Stimulated activated CD4-positive, alpha-beta T cell treated with anti-CD3 and anti-CD28 coated beads, Interleukin-1b, Interleukin-23, amount 100 ng/mL, for 1 hour (primary cell): ENCODE measurements at regions not wholly inside any gene's neighbourhood (a gene's known extent, or its start where the extent isn't known, plus 50 kb on each side); places are given as distances from the start of the nearest gene placed in this dataset.
"Not testable (repeated sequence)": the region's sequence is repeated elsewhere in the genome, so short reads cannot be mapped to it uniquely, and the experiment has no call there.

Experiments
- DNase-seq, 2 donors: peaks; one replicate each; pipeline ENCODE4 v3.0.0-alpha.2; 2020; ENCODE audit warnings: low read depth in 2 of 2

- DNase-seq: no peak
These were observed 474.2 kb upstream of the SLC10A2 start for GRCh38 chr13:103540382-103540765.

DNA sequence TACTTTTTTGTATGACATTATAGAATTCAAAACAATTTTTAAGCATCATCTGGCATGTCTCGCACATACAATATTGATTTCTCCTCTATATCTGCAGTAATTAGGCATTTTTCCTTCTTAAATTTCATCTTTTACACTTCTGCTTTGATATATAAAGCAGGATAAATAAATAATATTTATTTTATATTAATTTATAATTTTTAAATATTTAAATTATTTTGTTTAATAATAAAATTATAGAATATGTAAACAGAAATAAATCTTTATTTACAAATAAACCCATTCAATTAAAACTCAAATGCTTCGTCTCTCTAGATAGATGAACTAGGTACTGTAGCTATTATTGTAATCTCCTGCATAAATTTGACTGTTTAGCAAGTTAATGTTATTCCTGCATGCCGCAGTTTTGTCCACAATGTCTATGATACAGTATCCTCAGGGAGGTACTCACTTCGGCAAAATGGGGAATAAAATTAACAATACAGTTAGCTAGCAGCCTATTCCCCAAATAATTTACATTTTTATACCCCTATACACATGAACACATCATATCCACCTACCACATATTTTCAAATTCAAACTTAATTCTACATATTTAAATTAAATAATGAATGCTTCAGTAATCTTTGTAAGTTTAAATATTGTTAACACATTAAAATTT is 473.6 kb upstream of the SLC10A2 start:
- DNase-seq: no peak

DNA sequence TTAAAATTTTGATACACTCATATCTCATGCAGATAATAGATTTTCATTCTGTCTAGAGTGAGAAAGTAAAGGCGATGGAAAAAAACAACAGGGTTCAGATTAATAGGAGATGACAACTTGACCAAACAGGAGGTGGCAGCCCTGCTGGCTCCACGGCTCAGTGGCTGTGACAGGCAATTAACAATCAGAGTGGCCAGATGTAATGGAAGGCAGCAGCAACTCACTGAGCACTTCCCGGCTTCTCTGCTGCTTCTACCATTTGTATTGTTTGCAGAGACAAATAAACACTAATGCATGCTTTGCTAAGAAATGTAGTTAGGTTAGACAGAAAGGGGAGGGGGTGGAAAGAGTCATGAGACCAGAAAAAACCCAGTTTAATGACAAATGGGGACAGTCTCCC is 473.0 kb upstream of the SLC10A2 start:
- DNase-seq: no peak

GRCh38 chr13:103537616-103538015 is 471.4 kb upstream of the SLC10A2 start:
- DNase-seq: no peak

DNA sequence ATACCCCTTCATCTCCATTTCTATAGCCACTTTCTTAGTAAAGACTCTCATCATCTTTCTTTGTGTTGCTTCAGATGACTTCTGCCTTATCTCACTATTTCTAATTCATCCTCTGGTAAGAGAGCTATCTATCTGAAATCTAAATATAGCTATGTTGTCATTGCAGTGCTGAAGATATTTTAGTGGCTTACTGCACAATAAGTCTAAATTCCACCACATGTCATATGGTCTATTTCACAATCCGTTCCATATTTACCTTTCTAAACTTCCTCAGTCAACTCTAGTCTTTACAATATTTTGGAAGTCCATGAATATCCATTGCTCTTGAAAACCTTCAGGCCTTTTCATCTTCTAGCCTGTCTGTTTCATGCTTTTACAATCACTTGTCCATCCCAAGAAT is 465.1 kb upstream of the SLC10A2 start:
- no peak for DNase-seq

- DNase-seq: no peak
These were observed 462.2 kb upstream of the SLC10A2 start for GRCh38 chr13:103528437-103528836.

GRCh38 chr13:103525530-103525929 is 459.3 kb upstream of the SLC10A2 start:
- DNase-seq: no peak

GRCh38 chr13:103523858-103524257 is 457.6 kb upstream of the SLC10A2 start:
- DNase-seq: no peak

DNA sequence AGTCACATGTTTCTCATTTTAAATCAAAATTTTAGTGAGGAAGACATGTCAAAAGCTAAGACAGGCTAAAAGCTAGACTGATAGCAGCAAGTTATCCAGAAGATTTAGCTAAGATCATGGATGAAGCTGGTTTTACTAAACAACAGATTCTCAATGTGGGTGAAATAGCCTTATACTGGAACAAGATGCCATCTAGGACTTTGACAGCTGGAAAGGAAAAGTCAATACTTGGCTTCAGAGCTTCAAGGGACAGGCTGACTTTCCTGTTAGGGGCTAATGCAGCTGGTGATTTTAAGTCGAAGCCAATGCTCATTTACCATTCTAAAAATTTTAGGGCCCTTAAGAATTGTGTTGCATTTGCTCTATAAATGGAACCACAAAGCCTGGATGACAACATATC is 455.3 kb upstream of the SLC10A2 start:
- DNase-seq: no peak

- no peak for DNase-seq
These were observed 451.5 kb upstream of the SLC10A2 start for GRCh38 chr13:103517768-103518102.

GRCh38 chr13:103517066-103517767 is 451.0 kb upstream of the SLC10A2 start:
- DNase-seq: no peak

- DNase-seq: no peak
These were observed 450.0 kb upstream of the SLC10A2 start for GRCh38 chr13:103516015-103516795.

DNA sequence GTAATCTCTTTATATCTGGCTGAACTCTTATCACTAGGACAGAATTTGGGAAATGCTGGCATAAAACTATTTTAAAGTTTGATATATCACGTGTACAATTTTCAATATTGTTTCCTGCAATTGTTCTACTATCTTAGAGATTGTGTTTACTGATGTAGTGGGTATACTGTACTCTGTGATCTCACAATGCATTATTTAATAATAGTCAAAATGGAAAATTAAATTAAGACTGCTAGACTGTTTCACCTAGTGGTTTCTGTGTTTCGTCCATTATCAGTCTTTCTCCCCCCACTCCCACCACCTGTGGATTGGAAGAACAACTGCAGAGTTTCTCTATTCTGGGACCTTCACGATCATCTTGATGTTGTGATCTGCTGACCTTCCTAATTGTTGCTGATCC is 449.2 kb upstream of the SLC10A2 start:
- DNase-seq: no peak

DNA sequence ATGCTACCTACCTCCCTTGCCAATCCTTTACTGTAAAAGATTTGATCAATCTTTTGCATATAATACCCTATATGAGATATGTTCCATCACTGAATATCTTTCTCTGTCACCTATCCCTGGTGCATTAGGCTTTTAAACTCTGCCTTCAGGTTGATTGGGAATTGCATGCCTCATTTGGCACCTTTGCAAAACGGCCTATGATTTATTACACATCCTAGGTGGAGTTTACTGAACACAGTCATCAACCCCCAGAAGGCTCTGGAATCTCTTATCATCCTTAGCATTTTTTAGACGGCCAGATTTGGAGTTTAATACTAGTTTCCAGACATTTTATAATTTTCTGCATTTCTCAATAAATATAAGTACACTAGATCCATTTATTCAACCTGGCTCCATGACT is 448.4 kb upstream of the SLC10A2 start:
- no peak for DNase-seq

GRCh38 chr13:103514188-103514587 is 448.0 kb upstream of the SLC10A2 start:
- no peak for DNase-seq

DNA sequence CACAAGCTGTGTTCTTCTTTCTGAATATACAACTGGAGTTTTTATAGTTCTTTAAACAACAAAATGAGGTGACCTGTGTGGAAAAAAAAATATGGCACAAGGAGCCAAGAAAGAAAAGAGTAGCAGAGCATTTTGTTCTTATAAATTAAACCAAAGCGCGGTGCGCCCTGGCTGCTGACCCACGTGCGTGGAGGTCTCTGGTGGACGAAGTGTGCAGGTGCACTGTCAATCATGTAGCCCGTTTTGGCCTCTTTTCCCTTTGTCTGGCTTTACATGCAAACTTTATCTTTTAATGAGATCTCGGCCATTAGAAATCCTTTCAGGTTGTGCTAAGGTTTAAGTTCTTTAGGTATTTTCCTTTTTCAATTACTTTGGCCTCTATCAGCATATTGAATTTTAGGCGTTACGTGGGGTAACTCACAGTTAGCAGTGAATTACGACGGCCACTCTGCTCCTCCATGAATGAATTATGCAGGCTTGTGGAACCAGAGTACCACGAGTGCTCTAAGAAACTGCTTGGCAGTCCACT is 443.9 kb upstream of the SLC10A2 start:
- DNase-seq: no peak

DNA sequence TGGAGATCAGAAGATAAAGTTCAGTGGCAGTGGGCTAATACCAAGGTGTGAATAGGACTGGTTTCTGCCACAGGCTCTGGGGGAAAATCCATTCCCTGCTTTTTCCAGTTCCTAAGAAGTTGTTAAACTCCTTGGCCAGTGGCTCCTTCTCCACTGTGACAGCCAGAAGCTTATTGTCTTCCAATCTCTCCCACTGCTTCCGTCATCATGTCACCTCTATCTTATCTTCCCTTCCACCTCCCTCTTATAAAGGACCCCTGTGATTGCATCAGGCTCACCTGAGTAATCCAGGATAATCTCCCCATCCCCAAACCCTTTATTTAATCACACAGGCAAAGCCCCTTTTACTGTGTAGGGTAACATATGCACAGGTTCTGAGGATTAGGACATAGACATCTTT is 431.2 kb upstream of the SLC10A2 start:
- no peak for DNase-seq

DNA sequence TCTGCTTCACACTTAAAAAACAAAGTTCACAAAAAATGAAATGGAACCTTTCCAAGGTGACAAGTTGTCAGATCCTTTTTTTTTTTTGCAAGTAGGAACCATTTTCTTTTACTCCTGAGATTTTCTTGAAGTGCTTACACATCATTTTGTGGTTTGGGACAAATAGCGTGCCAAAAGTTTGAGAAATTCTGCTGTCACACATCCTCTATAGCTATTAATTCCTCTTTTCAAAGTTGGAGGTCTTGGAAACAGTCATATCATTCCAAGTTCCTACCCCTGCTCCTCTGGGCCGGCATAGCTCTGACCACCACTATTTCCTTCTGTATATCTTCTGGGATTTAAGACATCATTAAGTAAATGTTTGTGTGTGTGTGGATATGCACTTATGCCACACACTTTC is 421.6 kb upstream of the SLC10A2 start:
- DNase-seq: no peak

DNA sequence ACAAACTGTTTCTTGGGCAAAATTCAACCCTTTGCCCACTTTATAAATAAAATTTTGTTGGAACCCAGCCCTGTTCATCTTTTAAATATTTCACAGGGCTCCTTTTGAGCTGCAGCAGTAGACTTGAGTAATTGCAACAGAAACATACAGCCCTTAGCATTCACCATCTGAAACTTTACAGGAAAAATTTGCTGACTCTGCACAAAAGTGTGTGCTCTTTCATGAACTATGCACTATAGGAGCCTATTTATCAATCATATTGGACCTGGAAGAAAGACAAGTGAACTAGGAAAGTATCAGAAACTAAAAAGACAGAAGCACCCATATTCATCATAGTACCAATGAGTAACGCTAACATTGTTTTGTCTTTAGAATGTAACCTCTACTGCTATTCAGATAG is 406.9 kb upstream of the SLC10A2 start:
- DNase-seq: no peak

DNA sequence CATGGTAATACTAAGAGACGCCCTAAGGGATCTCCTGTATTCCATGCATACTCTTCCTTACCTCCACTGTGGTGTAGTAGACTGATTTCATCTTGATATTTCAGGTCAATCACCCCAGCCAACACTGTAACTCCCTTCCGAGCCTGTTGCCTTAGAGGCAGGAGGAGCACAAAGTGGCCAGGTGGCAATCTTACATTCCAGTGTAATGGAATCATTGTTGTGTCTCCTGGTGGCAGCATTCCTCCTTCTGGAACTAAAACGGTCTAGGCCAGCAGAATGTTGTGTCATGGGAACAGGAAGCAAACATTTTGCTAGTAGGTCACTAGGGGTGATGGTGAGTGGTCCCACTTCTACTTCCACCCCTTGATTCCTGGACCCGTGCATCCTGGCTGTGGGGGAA is 405.7 kb upstream of the SLC10A2 start:
- DNase-seq: no peak

- DNase-seq: no peak
These were observed 403.6 kb upstream of the SLC10A2 start for GRCh38 chr13:103469771-103470170.

DNA sequence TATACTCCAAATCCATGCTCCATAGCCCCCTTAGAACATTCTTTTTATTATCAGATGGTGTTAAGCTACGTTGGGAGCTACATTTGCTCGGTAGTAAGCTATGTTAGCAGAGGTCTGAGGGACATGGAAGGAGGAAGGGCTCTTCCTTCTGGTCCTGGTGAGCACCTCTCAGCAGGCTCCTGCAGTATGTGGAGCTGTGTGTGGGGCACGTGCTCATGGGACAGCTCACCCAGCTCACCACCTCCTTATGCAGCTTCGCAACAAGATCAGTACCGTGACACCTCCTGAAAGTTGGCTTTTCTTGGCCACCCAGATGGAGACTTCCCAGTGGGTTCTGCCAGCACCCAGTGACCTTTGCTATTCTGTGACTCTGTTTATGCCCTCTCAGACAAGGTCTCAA is 400.5 kb upstream of the SLC10A2 start:
- no peak for DNase-seq

GRCh38 chr13:103460246-103460645 is 394.0 kb upstream of the SLC10A2 start:
- DNase-seq: not testable (repeated sequence)
